Keratinocyte (primary cell): ENCODE measurements at regions not wholly inside any gene's neighbourhood (a gene's known extent, or its start where the extent isn't known, plus 50 kb on each side); places are given as distances from the start of the nearest gene placed in this dataset.

Experiments
- DNase-seq: peaks from one replicate; pipeline ENCODE4 v3.0.0-alpha.2; 2011; ENCODE audit warnings: low read depth, missing footprints, low spot score
- FAIRE-seq: peaks from 2 replicates; lab custom pipeline; 2011; peaks lifted over from hg19 to GRCh38; lab: Jason Lieb, UNC
- H2AFZ ChIP-seq: 2 replicates; pipeline ENCODE4 v1.6.0; 2012; ENCODE audit warnings: low read length, control low read depth, inconsistent platforms; ENCODE audit not compliant: control insufficient read depth
- H3K27ac ChIP-seq: 2 replicates; pipeline ENCODE4 v1.5.1; 2011; ENCODE audit warnings: low read length; ENCODE audit not compliant: control insufficient read depth, insufficient read depth
- H3K27me3 ChIP-seq: 3 replicates; pipeline ENCODE4 v1.6.0; 2011; ENCODE audit warnings: low read length; ENCODE audit not compliant: control insufficient read depth, insufficient read depth; ENCODE audit errors: extremely low read depth
- H3K36me3 ChIP-seq, 2 experiments: 2 replicates in 1 of 2; 3 replicates in 1 of 2; pipeline ENCODE4 v1.5.1; 2011; ENCODE audit warnings: low read length in 2 of 2, mild to moderate bottlenecking in 1 of 2; ENCODE audit not compliant: control insufficient read depth in 2 of 2, insufficient read depth in 2 of 2; ENCODE audit errors: extremely low read depth in 1 of 2
- H3K4me1 ChIP-seq: 3 replicates; pipeline ENCODE4 v1.5.1; 2011; ENCODE audit warnings: low read length; ENCODE audit not compliant: control insufficient read depth, insufficient read depth; ENCODE audit errors: extremely low read depth
- H3K4me2 ChIP-seq: 3 replicates; pipeline ENCODE4 v1.6.0; 2011; ENCODE audit warnings: low read depth, low read length; ENCODE audit not compliant: control insufficient read depth, insufficient read depth; ENCODE audit errors: extremely low read depth
- H3K4me3 ChIP-seq, 3 experiments: fragments of 200-600 bp in 1 of 3; sonication (generic) in 1 of 3; 2 replicates in 2 of 3; 3 replicates in 1 of 3; pipeline ENCODE4 v1.5.1; 2011 to 2016; ENCODE audit warnings: low read length in 3 of 3, mild to moderate bottlenecking in 3 of 3, control low read depth in 2 of 3, inconsistent platforms in 1 of 3, low read depth in 1 of 3, mixed read lengths in 1 of 3, mixed run types in 1 of 3, moderate library complexity in 1 of 3; ENCODE audit not compliant: control insufficient read depth in 2 of 3, insufficient read depth in 2 of 3; ENCODE audit errors: extremely low read depth in 1 of 3
- H3K79me2 ChIP-seq: 2 replicates; pipeline ENCODE4 v1.6.0; 2012; ENCODE audit warnings: low read length; ENCODE audit not compliant: control insufficient read depth, insufficient read depth
- H3K9ac ChIP-seq: 3 replicates; pipeline ENCODE4 v1.6.0; 2011; ENCODE audit warnings: low read length; ENCODE audit not compliant: control insufficient read depth, insufficient read depth; ENCODE audit errors: extremely low read depth
- H3K9me1 ChIP-seq: 3 replicates; pipeline ENCODE4 v1.6.0; 2011; ENCODE audit warnings: low read length; ENCODE audit not compliant: control insufficient read depth, insufficient read depth; ENCODE audit errors: extremely low read depth
- H3K9me3 ChIP-seq: 2 replicates; pipeline ENCODE4 v1.5.1; 2012; ENCODE audit warnings: low read depth, low read length; ENCODE audit not compliant: control insufficient read depth
- H4K20me1 ChIP-seq: 3 replicates; pipeline ENCODE4 v1.6.0; 2011; ENCODE audit warnings: low read length; ENCODE audit not compliant: control insufficient read depth, insufficient read depth; ENCODE audit errors: extremely low read depth
- CTCF ChIP-seq, 3 experiments: IDR thresholded peaks in 1 of 3; conservative IDR thresholded peaks in 1 of 3; optimal IDR thresholded peaks in 1 of 3; 2 replicates in 2 of 3; 3 replicates in 1 of 3; pipeline versions ENCODE3 to v1.5.1; 2011; ENCODE audit warnings: low read length in 3 of 3, mild to moderate bottlenecking in 3 of 3, moderate library complexity in 2 of 3, control low read depth in 1 of 3, inconsistent platforms in 1 of 3; ENCODE audit not compliant: insufficient read depth in 2 of 3; ENCODE audit errors: extremely low read depth in 1 of 3
- EZH2 ChIP-seq: IDR thresholded peaks from one replicate; pipeline ENCODE4 v1.6.1; 2012; ENCODE audit warnings: inconsistent platforms, mild to moderate bottlenecking, low read length, moderate library complexity
- dilution Hi-C: fragments of 300-500 bp; cut with MboI; formaldehyde crosslinking; loops from one replicate; pipeline ENCODE4 v1.7.0; 2020; ENCODE audit warnings: low sequenced_read_pairs; ENCODE audit not compliant: extremely low pct_ligation_motif_present

- dilution Hi-C loops: no loop called here
- DNase-seq (no peak), FAIRE-seq (no peak)
- Histone ChIP-seq H3K4me1 (no peaks in the 10 kb centered on the region), H3K27me3 (peaks cover 5% of the 10 kb centered on the region), H3K9me3 (no peaks in the 10 kb centered on the region), H3K4me3 (no peak overlapping the region), H3K36me3 (no peaks in the 10 kb centered on the region), H3K79me2 (no peaks in the 10 kb centered on the region), H3K4me2 (no peak overlapping the region), H4K20me1 (no peaks in the 10 kb centered on the region), H3K9ac (no peak overlapping the region), H3K9me1 (no peaks in the 10 kb centered on the region), H2AFZ (no peak overlapping the region), H3K27ac (no peak overlapping the region)
- no peak for TF ChIP-seq EZH2
- no peak for TF ChIP-seq CTCF (optimal IDR thresholded peaks at IDR 0.05 in 1 of 3, IDR thresholded peaks at IDR 0.05 in 1 of 3, conservative IDR thresholded peaks at IDR 0.05 in 1 of 3; ENCODE audit: extremely low read depth in 1 of 3, insufficient read depth in 2 of 3, low read length in 3 of 3)
Measured at GRCh38 chr2:60629305-60629662, 75.8 kb upstream of the BCL11A start.

GRCh38 chr2:60629801-60630385 lies 76.4 kb upstream of the BCL11A start:
- dilution Hi-C loops: no loop called here
- no peaks in the 10 kb centered on the region for H3K79me2 ChIP-seq
- no peaks in the 10 kb centered on the region for H3K9me3 ChIP-seq
- peaks cover 5% of the 10 kb centered on the region for H3K27me3 ChIP-seq
- no peaks in the 10 kb centered on the region for H3K36me3 ChIP-seq
- no peaks in the 10 kb centered on the region for H3K9me1 ChIP-seq
- no peak overlapping the region for H3K4me3 ChIP-seq
- H3K27ac ChIP-seq: no peak overlapping the region
- TF ChIP-seq EZH2: no peak
- no peak for TF ChIP-seq CTCF (optimal IDR thresholded peaks at IDR 0.05 in 1 of 3, IDR thresholded peaks at IDR 0.05 in 1 of 3, conservative IDR thresholded peaks at IDR 0.05 in 1 of 3; ENCODE audit: extremely low read depth in 1 of 3, insufficient read depth in 2 of 3, low read length in 3 of 3)
- no peaks in the 10 kb centered on the region for H4K20me1 ChIP-seq
- H2AFZ ChIP-seq: no peak overlapping the region
- H3K9ac ChIP-seq: no peak overlapping the region
- H3K4me2 ChIP-seq: no peak overlapping the region
- FAIRE-seq (no peak), DNase-seq (no peak)
- H3K4me1 ChIP-seq: no peaks in the 10 kb centered on the region
